GM12873 (cell line): ENCODE measurements at regions not wholly inside any gene's neighbourhood (a gene's known extent, or its start where the extent isn't known, plus 50 kb on each side); places are given as distances from the start of the nearest gene placed in this dataset.

Source experiments
- CTCF ChIP-seq: IDR thresholded peaks from 2 replicates; pipeline ENCODE4 v1.5.1; 2012; ENCODE audit warnings: low read depth, mild to moderate bottlenecking, moderate library complexity, low read length, control low read depth; ENCODE audit not compliant: insufficient read depth; ENCODE audit errors: missing control alignments

GRCh38 chr17:72534776-72535175 is 414.0 kb downstream of the SOX9 start:
- TF ChIP-seq CTCF, result no peak

- TF ChIP-seq CTCF, result no peak
Measured at GRCh38 chr17:72535346-72535745, 414.5 kb downstream of the SOX9 start.

GRCh38 chr17:72535779-72536178 is 415.0 kb downstream of the SOX9 start:
- TF ChIP-seq CTCF, result no peak

GRCh38 chr17:72536788-72537187 is 416.0 kb downstream of the SOX9 start:
- no peak for TF ChIP-seq CTCF

- TF ChIP-seq CTCF, result no peak
Measured at GRCh38 chr17:72538443-72538842, 417.6 kb downstream of the SOX9 start.

GRCh38 chr17:72538901-72539352 is 418.1 kb downstream of the SOX9 start:
- no peak for TF ChIP-seq CTCF

GRCh38 chr17:72539981-72540897 is 419.4 kb downstream of the SOX9 start:
- TF ChIP-seq CTCF, result peak; percentile 83
